ENCODE measurements at regions not wholly inside any gene's neighbourhood (a gene's known extent, or its start where the extent isn't known, plus 50 kb on each side); places are given as distances from the start of the nearest gene placed in this dataset.

- no peak overlapping the region for H2AFZ ChIP-seq (ENCODE audit: low read depth, low read length)
- POLR2A ChIA-PET: no interaction called here
- no peak for TF ChIP-seq POLR2A (IDR thresholded peaks at IDR 0.05; ENCODE audit: low read depth, low read length)
- TF ChIP-seq EZH2 (IDR thresholded peaks at IDR 0.05; ENCODE audit: borderline replicate concordance, low read depth, low read length, severe bottlenecking): no peak
- no peak for TF ChIP-seq MYC (IDR thresholded peaks at IDR 0.05; ENCODE audit: low read depth, low read length)
- no peak for TF ChIP-seq GATA2 (IDR thresholded peaks at IDR 0.05; ENCODE audit: insufficient read depth, insufficient read length, low read depth, low read length)
- no peak for TF ChIP-seq MAX (IDR thresholded peaks at IDR 0.05; ENCODE audit: insufficient read depth, insufficient read length)
- no peak for TF ChIP-seq FOS (IDR thresholded peaks at IDR 0.05; ENCODE audit: borderline replicate concordance, insufficient read depth, low read length)
- TF ChIP-seq JUN (IDR thresholded peaks at IDR 0.05; ENCODE audit: borderline replicate concordance, insufficient read depth, insufficient read length, low read depth): no peak
- TF ChIP-seq CTCF (IDR thresholded peaks at IDR 0.05; ENCODE audit: extremely low read depth in 1 of 2, insufficient read depth in 1 of 2, low read depth in 1 of 2, low read length in 2 of 2): no peak
- no peaks in the 10 kb centered on the region for H3K79me2 ChIP-seq (ENCODE audit: control insufficient read depth, insufficient read depth, low read length)
- no peak overlapping the region for H3K27ac ChIP-seq (ENCODE audit: insufficient read depth, low read depth, low read length)
- H3K4me3 ChIP-seq (replicated peaks in 1 of 3; ENCODE audit: insufficient read depth in 1 of 3, low read depth in 1 of 3, low read length in 3 of 3): no peak overlapping the region
- FAIRE-seq (no peak), DNase-seq (ENCODE audit: low read depth, low spot score) (no peak)
- no peaks in the 10 kb centered on the region for H3K4me1 ChIP-seq (ENCODE audit: control insufficient read depth, extremely low read depth, insufficient read depth, low read length)
- H3K27me3 ChIP-seq (ENCODE audit: control insufficient read depth in 2 of 2, insufficient read depth in 2 of 2, low read length in 2 of 2): no peaks in the 10 kb centered on the region
- peaks cover 7% of the 10 kb centered on the region for H3K9me3 ChIP-seq (replicated peaks; ENCODE audit: control insufficient read depth, insufficient read depth, low read length)
- H3K9me1 ChIP-seq (replicated peaks; ENCODE audit: control insufficient read depth, extremely low read depth, insufficient read depth, low read length): no peaks in the 10 kb centered on the region
- no peaks in the 10 kb centered on the region for H3K36me3 ChIP-seq (ENCODE audit: control insufficient read depth in 2 of 2, extremely low read depth in 1 of 2, insufficient read depth in 2 of 2, low read length in 2 of 2)
- CTCF ChIA-PET: no interaction called here
- no peak overlapping the region for H3K9ac ChIP-seq (replicated peaks; ENCODE audit: extremely low read depth, insufficient read depth, low read length)
- H3K4me2 ChIP-seq (ENCODE audit: insufficient read depth, low read length): no peak overlapping the region
- no TSS peak for BruUV-seq (replicated peaks)
- intact Hi-C loops (cut with micrococcal nuclease): no loop called here
- H4K20me1 ChIP-seq (replicated peaks; ENCODE audit: control insufficient read depth, extremely low read depth, insufficient read depth, low read length): no peaks in the 10 kb centered on the region
- dilution Hi-C loops (cut with MboI; ENCODE audit: extremely low pct_ligation_motif_present, low sequenced_read_pairs): no loop called here
These were observed 104.0 kb upstream of the SYN3 start for GRCh38 chr22:33162196-33162595.

Data from endothelial cell of umbilical vein (primary cell).